ENCODE measurements at regions not wholly inside any gene's neighbourhood (a gene's known extent, or its start where the extent isn't known, plus 50 kb on each side); places are given as distances from the start of the nearest gene placed in this dataset.

GRCh38 chr6:85124472-85125354 is 325.2 kb upstream of the NT5E start:
- Histone ChIP-seq H3K4me1 (ENCODE audit: control insufficient read depth in 1 of 2, insufficient read depth in 2 of 2, low read length in 2 of 2) (no peaks in the 10 kb centered on the region), H3K36me3 (replicated peaks in 1 of 2; ENCODE audit: control insufficient read depth in 1 of 2, insufficient read depth in 2 of 2, low read length in 2 of 2) (no peaks in the 10 kb centered on the region), H3K4me3 (replicated peaks in 1 of 3; ENCODE audit: low read depth in 2 of 3, low read length in 3 of 3) (no peak overlapping the region), H3K9ac (ENCODE audit: insufficient read depth, low read length, poor library complexity, severe bottlenecking) (no peak overlapping the region), H3K27me3 (ENCODE audit: control insufficient read depth in 2 of 2, insufficient read depth in 2 of 2, low read length in 2 of 2) (no peaks in the 10 kb centered on the region), H2AFZ (ENCODE audit: insufficient read depth, low read depth, low read length, poor library complexity, severe bottlenecking) (no peak overlapping the region), H4K20me1 (ENCODE audit: insufficient read depth, low read length) (no peaks in the 10 kb centered on the region), H3K9me3 (replicated peaks in 1 of 2; ENCODE audit: control insufficient read depth in 1 of 2, insufficient read depth in 1 of 2, low read length in 2 of 2) (no peaks in the 10 kb centered on the region), H3K4me2 (replicated peaks; ENCODE audit: extremely low read depth, low read length, poor library complexity, severe bottlenecking) (no peak overlapping the region), H3K27ac (ENCODE audit: low read depth in 1 of 2, low read length in 2 of 2) (no peak overlapping the region), H3K79me2 (ENCODE audit: insufficient read depth, low read length) (no peaks in the 10 kb centered on the region)
- WGBS (ENCODE audit: insufficient coverage) = 100% methylated on average over 1 of the region's 1 CpG
- H3K9me3 Mint-ChIP-seq = no peaks in the 10 kb centered on the region
- no peak overlapping the region for H3K4me3 Mint-ChIP-seq
- H3K27me3 Mint-ChIP-seq (ENCODE audit: low read depth in 3 of 3) = peaks cover 2 to 3% (median 2%) of the 10 kb centered on the region in 3 donors
- no peaks in the 10 kb centered on the region for H3K4me1 Mint-ChIP-seq
- H3K36me3 Mint-ChIP-seq = no peaks in the 10 kb centered on the region
- intact Hi-C loops (cut with micrococcal nuclease) = no loop called here
- DNase-seq = no peak
- H3K27ac Mint-ChIP-seq = no peak overlapping the region
- TF ChIP-seq CTCF (IDR thresholded peaks at IDR 0.05) = no peak

DNA sequence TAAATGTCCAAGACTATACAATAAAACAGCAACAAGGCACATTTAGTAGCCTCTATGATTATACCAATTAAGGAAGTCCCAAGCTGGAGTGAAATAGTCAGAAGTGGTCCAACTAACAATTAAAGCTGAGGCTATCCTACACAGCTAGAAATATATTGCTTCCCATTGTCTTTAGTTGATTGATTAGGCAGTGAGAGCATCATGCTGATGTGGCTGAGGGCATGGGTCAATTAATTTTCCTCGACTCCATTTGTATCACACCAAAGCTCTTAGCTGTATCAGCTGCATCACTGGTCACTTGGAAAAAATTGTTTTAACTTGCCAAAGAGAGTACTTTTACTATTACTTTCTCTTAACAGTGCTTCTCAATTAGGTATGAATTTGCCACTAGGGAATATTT is 328.7 kb upstream of the NT5E start:
- WGBS (ENCODE audit: insufficient coverage) = no CpG with 5 or more reads among the region's 1 CpG
- Histone ChIP-seq H3K79me2 (ENCODE audit: insufficient read depth, low read length) (no peaks in the 10 kb centered on the region), H2AFZ (ENCODE audit: insufficient read depth, low read depth, low read length, poor library complexity, severe bottlenecking) (no peak overlapping the region), H3K27me3 (ENCODE audit: control insufficient read depth in 2 of 2, insufficient read depth in 2 of 2, low read length in 2 of 2) (no peaks in the 10 kb centered on the region), H3K9me3 (replicated peaks in 1 of 2; ENCODE audit: control insufficient read depth in 1 of 2, insufficient read depth in 1 of 2, low read length in 2 of 2) (no peaks in the 10 kb centered on the region), H3K9ac (ENCODE audit: insufficient read depth, low read length, poor library complexity, severe bottlenecking) (no peak overlapping the region), H3K4me1 (ENCODE audit: control insufficient read depth in 1 of 2, insufficient read depth in 2 of 2, low read length in 2 of 2) (no peaks in the 10 kb centered on the region), H4K20me1 (ENCODE audit: insufficient read depth, low read length) (no peaks in the 10 kb centered on the region), H3K4me3 (replicated peaks in 1 of 3; ENCODE audit: low read depth in 2 of 3, low read length in 3 of 3) (no peak overlapping the region), H3K4me2 (replicated peaks; ENCODE audit: extremely low read depth, low read length, poor library complexity, severe bottlenecking) (no peak overlapping the region), H3K27ac (ENCODE audit: low read depth in 1 of 2, low read length in 2 of 2) (no peak overlapping the region), H3K36me3 (replicated peaks in 1 of 2; ENCODE audit: control insufficient read depth in 1 of 2, insufficient read depth in 2 of 2, low read length in 2 of 2) (no peaks in the 10 kb centered on the region)
- DNase-seq = no peak
- intact Hi-C loops (cut with micrococcal nuclease) = no loop called here
- Mint-ChIP-seq H3K9me3 (peaks cover 0 to 2% (median 0%) of the 10 kb centered on the region in 7 donors), H3K27me3 (ENCODE audit: low read depth in 3 of 3) (no peaks in the 10 kb centered on the region), H3K36me3 (no peaks in the 10 kb centered on the region), H3K4me1 (no peaks in the 10 kb centered on the region), H3K4me3 (no peak overlapping the region), H3K27ac (no peak overlapping the region)
- TF ChIP-seq CTCF (IDR thresholded peaks at IDR 0.05) = no peak

Measured in CD14-positive monocyte (primary cell).